GM13976 (cell line): ENCODE measurements at regions not wholly inside any gene's neighbourhood (a gene's known extent, or its start where the extent isn't known, plus 50 kb on each side); places are given as distances from the start of the nearest gene placed in this dataset.

Experiments
- DNase-seq: peaks from one replicate; pipeline ENCODE4 v3.0.0; 2012; ENCODE audit warnings: low spot score
- CTCF ChIP-seq: IDR thresholded peaks from 2 replicates; pipeline ENCODE4 v1.5.1; 2012; ENCODE audit warnings: borderline replicate concordance, mild to moderate bottlenecking; ENCODE audit not compliant: insufficient read depth; ENCODE audit errors: extremely low read depth, missing control alignments, control extremely low read depth
- in situ Hi-C: fragments of 300-500 bp; cut with MboI; formaldehyde crosslinking; loops from one replicate; pipeline ENCODE4 v1.12.0; 2022; ENCODE audit warnings: low sequenced_read_pairs, mixed read lengths, inconsistent platforms; ENCODE audit not compliant: unreplicated experiment

- no peak for DNase-seq
- in situ Hi-C loops, result no loop called here
These were observed 85.7 kb upstream of the COL13A1 start for GRCh38 chr10:69715899-69716606.

GRCh38 chr10:69716711-69717560 lies 84.8 kb upstream of the COL13A1 start:
- DNase-seq, result peak; percentile 78
- in situ Hi-C loops, result no loop called here
- TF ChIP-seq CTCF, result peak; percentile 71

More at GRCh38 chr10:69715899-69716606, 85.7 kb upstream of the COL13A1 start:
- no peak for TF ChIP-seq CTCF

- no peak for DNase-seq
- in situ Hi-C loops, result no loop called here
- no peak for TF ChIP-seq CTCF
These were observed 82.8 kb upstream of the COL13A1 start for GRCh38 chr10:69718951-69719350.

GRCh38 chr10:69721690-69722310 lies 79.9 kb upstream of the COL13A1 start:
- in situ Hi-C loops, result no loop called here
- TF ChIP-seq CTCF, result no peak
- no peak for DNase-seq

GRCh38 chr10:69723653-69724052 lies 78.1 kb upstream of the COL13A1 start:
- in situ Hi-C loops, result no loop called here
- DNase-seq, result no peak
- no peak for TF ChIP-seq CTCF

- no peak for TF ChIP-seq CTCF
- in situ Hi-C loops, result no loop called here
- DNase-seq, result no peak
These were observed 74.9 kb upstream of the COL13A1 start for GRCh38 chr10:69726850-69727249.
